K562 (cell line): ENCODE measurements at regions not wholly inside any gene's neighbourhood (a gene's known extent, or its start where the extent isn't known, plus 50 kb on each side); places are given as distances from the start of the nearest gene placed in this dataset.
"Not testable (repeated sequence)": the region's sequence is repeated elsewhere in the genome, so short reads cannot be mapped to it uniquely, and the experiment has no call there.

Experiments
- ATAC-seq: fragments of 200-7000 bp; cut with Tn5 transposase; 3 replicates; pipeline ENCODE4 v1.9.1; 2020; ENCODE audit warnings: moderate library complexity
- BruUV-seq: library from RNA; stranded (reverse); fragments of 400-500 nt; replicated peaks from 2 replicates; lab custom pipeline; 2021; lab: Mats Ljungman, UMichigan
- CTCF ChIA-PET: fragments of 300-600 bp; formaldehyde crosslinking; extraction: SDS; loops from one replicate; lab custom pipeline; 2021; ENCODE audit warnings: low intra/inter-chr PET ratio; lab: Yijun Ruan, JAX
- POLR2A ChIA-PET: fragments of 300-600, 350-650 bp; sonication (Branson Sonifier 250); formaldehyde crosslinking; extraction: SDS; loops from one replicate; lab custom pipeline; 2021; ENCODE audit warnings: antibody characterized with exemption, inconsistent platforms; lab: Yijun Ruan, JAX
- DNase-seq, 4 experiments: peaks; one replicate each; pipeline versions ENCODE4 v3.0.0 to v3.0.0-alpha.2; 2011 to 2018; ENCODE audit warnings: low spot score in 3 of 4, mixed read lengths in 3 of 4; ENCODE audit errors: extremely low read depth in 1 of 4
- FAIRE-seq: peaks from 2 replicates; lab custom pipeline; 2011; peaks lifted over from hg19 to GRCh38; lab: Jason Lieb, UNC
- H2AFZ ChIP-seq: 2 replicates; pipeline ENCODE4 v1.6.0; 2011; ENCODE audit warnings: low read depth, low read length, control low read depth, inconsistent platforms
- H3K27ac ChIP-seq: fragments of 200-600 bp; 3 replicates; pipeline ENCODE4 v1.8.0; 2011; ENCODE audit warnings: low read depth, mild to moderate bottlenecking, control low read depth, inconsistent platforms, low read length, moderate library complexity, mixed read lengths; ENCODE audit errors: extremely low read depth
- H3K27me3 ChIP-seq, 2 experiments: fragments of 300-600 bp in 1 of 2; 2 replicates in 1 of 2; 3 replicates in 1 of 2; pipeline versions ENCODE4 v1.6.0 to v1.8.0; 2011; ENCODE audit warnings: inconsistent platforms in 2 of 2, low read length in 2 of 2, mild to moderate bottlenecking in 1 of 2, mixed read lengths in 1 of 2, moderate library complexity in 1 of 2; ENCODE audit not compliant: control insufficient read depth in 2 of 2, insufficient read depth in 2 of 2
- H3K36me3 ChIP-seq: fragments of 300-600 bp; 3 replicates; pipeline ENCODE4 v1.8.0; 2011; ENCODE audit warnings: mild to moderate bottlenecking, low read length, inconsistent platforms; ENCODE audit not compliant: control insufficient read depth, insufficient read depth
- H3K4me1 ChIP-seq, 2 experiments: fragments of 200-600 bp in 1 of 2; replicated peaks in 1 of 2; 2 replicates in 1 of 2; 3 replicates in 1 of 2; pipeline versions ENCODE4 v1.5.1 to v1.8.0; 2011; ENCODE audit warnings: inconsistent platforms in 2 of 2, low read length in 2 of 2, mild to moderate bottlenecking in 1 of 2, mixed read lengths in 1 of 2, moderate library complexity in 1 of 2; ENCODE audit not compliant: control insufficient read depth in 2 of 2, insufficient read depth in 2 of 2
- H3K4me2 ChIP-seq: 2 replicates; pipeline ENCODE4 v1.6.1; 2011; ENCODE audit warnings: low read length, control low read depth, inconsistent platforms, mixed read lengths; ENCODE audit not compliant: insufficient read depth
- H3K4me3 ChIP-seq: fragments of 200-600 bp; sonication (generic), shearing (Covaris generic); 2 replicates; pipeline ENCODE4 v1.5.1; 2016; ENCODE audit warnings: control low read depth, inconsistent platforms
- H3K79me2 ChIP-seq: fragments of 200-600 bp; 3 replicates; pipeline ENCODE4 v1.8.0; 2011; ENCODE audit warnings: low read length, inconsistent platforms; ENCODE audit not compliant: control insufficient read depth, insufficient read depth
- H3K9ac ChIP-seq, 2 experiments: 2 replicates each; pipeline versions ENCODE4 v1.6.0 to v1.6.1; 2011; ENCODE audit warnings: low read depth in 2 of 2, low read length in 2 of 2, control low read depth in 1 of 2, inconsistent platforms in 1 of 2, mild to moderate bottlenecking in 1 of 2, mixed read lengths in 1 of 2; ENCODE audit not compliant: insufficient read depth in 1 of 2
- H3K9me1 ChIP-seq: one replicate; pipeline ENCODE4 v1.6.0; 2011; ENCODE audit warnings: inconsistent platforms, mild to moderate bottlenecking, low read length, moderate library complexity; ENCODE audit not compliant: control insufficient read depth, insufficient read depth
- H3K9me3 ChIP-seq: replicated peaks from 2 replicates; pipeline ENCODE4 v1.5.1; 2011; ENCODE audit warnings: low read depth, low read length, inconsistent platforms; ENCODE audit not compliant: control insufficient read depth, insufficient read depth
- H4K20me1 ChIP-seq: replicated peaks from 2 replicates; pipeline ENCODE4 v1.6.1; 2011; ENCODE audit warnings: low read length, inconsistent platforms, mixed read lengths; ENCODE audit not compliant: control insufficient read depth, insufficient read depth
- EZH2 ChIP-seq: IDR thresholded peaks from 2 replicates; pipeline ENCODE4 v1.6.1; 2012; ENCODE audit warnings: low read depth, mild to moderate bottlenecking, inconsistent platforms, low read length, borderline replicate concordance
- FIP1L1 ChIP-seq: fragments of 200-400 bp; formaldehyde crosslinking; IDR thresholded peaks from 2 replicates; pipeline ENCODE4 v1.6.1; 2018; ENCODE audit warnings: mild to moderate bottlenecking, low read depth, low read length; ENCODE audit not compliant: poor library complexity, severe bottlenecking
- MED1 ChIP-seq: sonication (generic); formaldehyde crosslinking; IDR thresholded peaks from 2 replicates; pipeline ENCODE4 v1.8.1; 2023; ENCODE audit warnings: missing genetic modification reagents, borderline replicate concordance
- OTX1 ChIP-seq: fragments of 450-650 bp; formaldehyde crosslinking; IDR thresholded peaks from 2 replicates; pipeline ENCODE4 v1.4.0; 2022; ENCODE audit warnings: mild to moderate bottlenecking
- ZNF253 ChIP-seq: fragments of 250-450 bp; sonication (Bioruptor Pico); conservative IDR thresholded peaks from 2 replicates; pipeline ENCODE4 v1.6.1; 2021; ENCODE audit warnings: mild to moderate bottlenecking
- ZNF436 ChIP-seq: fragments of 250-450, 450-650 bp; sonication (Bioruptor Pico); formaldehyde crosslinking; IDR thresholded peaks from 2 replicates; pipeline ENCODE4 v1.7.0; 2020; ENCODE audit warnings: mild to moderate bottlenecking
- WGBS: fragments of 100-300 bp; shearing (Covaris generic); methylation state at CpG from one replicate; pipeline ENCODE4 v1.1.6; 2016; ENCODE audit warnings: low coverage, mixed read lengths; ENCODE audit not compliant: insufficient coverage; ENCODE audit errors: missing lambda C conversion rate; 5-methylcytosine and 5-hydroxymethylcytosine counted together
- in situ Hi-C: fragments of 300-500 bp; cut with MboI; formaldehyde crosslinking; loops from 4 replicates; pipeline ENCODE4 v1.15.0; 2018; ENCODE audit warnings: inconsistent platforms, mixed read lengths
- intact Hi-C: fragments of 100-400 bp; cut with micrococcal nuclease; formaldehyde crosslinking; loops from 2 replicates; pipeline ENCODE4 v1.14.2; 2022
- TF ChIP-seq, protein P1 (sequence below): fragments of 450-650 bp; IDR thresholded peaks from 2 replicates; pipeline ENCODE4 v1.6.1; 2018; ENCODE audit not compliant: partially characterized antibody
- TF ChIP-seq, protein P2 (sequence below): sonication (generic); formaldehyde crosslinking; IDR thresholded peaks from 2 replicates; pipeline ENCODE4 v1.8.1; 2023; ENCODE audit warnings: missing genetic modification reagents, mild to moderate bottlenecking, borderline replicate concordance

- no peak overlapping the region for H3K9ac ChIP-seq
- ChIA-PET CTCF (no interaction called here), POLR2A (no interaction called here)
- no peak overlapping the region for H3K4me3 ChIP-seq
- no peak overlapping the region for H3K27ac ChIP-seq
- TF ChIP-seq ZNF253 (no peak), OTX1 (CRISPR knock-in tag) (no peak), EZH2 (no peak), FIP1L1 (no peak), ZNF436 (no peak), MED1 (no peak)
- TF ChIP-seq, protein P1, sequence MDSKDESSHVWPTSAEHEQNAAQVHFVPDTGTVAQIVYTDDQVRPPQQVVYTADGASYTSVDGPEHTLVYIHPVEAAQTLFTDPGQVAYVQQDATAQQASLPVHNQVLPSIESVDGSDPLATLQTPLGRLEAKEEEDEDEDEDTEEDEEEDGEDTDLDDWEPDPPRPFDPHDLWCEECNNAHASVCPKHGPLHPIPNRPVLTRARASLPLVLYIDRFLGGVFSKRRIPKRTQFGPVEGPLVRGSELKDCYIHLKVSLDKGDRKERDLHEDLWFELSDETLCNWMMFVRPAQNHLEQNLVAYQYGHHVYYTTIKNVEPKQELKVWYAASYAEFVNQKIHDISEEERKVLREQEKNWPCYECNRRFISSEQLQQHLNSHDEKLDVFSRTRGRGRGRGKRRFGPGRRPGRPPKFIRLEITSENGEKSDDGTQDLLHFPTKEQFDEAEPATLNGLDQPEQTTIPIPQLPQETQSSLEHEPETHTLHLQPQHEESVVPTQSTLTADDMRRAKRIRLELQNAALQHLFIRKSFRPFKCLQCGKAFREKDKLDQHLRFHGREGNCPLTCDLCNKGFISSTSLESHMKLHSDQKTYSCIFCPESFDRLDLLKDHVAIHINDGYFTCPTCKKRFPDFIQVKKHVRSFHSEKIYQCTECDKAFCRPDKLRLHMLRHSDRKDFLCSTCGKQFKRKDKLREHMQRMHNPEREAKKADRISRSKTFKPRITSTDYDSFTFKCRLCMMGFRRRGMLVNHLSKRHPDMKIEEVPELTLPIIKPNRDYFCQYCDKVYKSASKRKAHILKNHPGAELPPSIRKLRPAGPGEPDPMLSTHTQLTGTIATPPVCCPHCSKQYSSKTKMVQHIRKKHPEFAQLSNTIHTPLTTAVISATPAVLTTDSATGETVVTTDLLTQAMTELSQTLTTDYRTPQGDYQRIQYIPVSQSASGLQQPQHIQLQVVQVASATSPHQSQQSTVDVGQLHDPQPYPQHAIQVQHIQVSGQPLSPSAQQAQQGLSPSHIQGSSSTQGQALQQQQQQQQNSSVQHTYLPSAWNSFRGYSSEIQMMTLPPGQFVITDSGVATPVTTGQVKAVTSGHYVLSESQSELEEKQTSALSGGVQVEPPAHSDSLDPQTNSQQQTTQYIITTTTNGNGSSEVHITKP, result no peak
- TF ChIP-seq, protein P2, sequence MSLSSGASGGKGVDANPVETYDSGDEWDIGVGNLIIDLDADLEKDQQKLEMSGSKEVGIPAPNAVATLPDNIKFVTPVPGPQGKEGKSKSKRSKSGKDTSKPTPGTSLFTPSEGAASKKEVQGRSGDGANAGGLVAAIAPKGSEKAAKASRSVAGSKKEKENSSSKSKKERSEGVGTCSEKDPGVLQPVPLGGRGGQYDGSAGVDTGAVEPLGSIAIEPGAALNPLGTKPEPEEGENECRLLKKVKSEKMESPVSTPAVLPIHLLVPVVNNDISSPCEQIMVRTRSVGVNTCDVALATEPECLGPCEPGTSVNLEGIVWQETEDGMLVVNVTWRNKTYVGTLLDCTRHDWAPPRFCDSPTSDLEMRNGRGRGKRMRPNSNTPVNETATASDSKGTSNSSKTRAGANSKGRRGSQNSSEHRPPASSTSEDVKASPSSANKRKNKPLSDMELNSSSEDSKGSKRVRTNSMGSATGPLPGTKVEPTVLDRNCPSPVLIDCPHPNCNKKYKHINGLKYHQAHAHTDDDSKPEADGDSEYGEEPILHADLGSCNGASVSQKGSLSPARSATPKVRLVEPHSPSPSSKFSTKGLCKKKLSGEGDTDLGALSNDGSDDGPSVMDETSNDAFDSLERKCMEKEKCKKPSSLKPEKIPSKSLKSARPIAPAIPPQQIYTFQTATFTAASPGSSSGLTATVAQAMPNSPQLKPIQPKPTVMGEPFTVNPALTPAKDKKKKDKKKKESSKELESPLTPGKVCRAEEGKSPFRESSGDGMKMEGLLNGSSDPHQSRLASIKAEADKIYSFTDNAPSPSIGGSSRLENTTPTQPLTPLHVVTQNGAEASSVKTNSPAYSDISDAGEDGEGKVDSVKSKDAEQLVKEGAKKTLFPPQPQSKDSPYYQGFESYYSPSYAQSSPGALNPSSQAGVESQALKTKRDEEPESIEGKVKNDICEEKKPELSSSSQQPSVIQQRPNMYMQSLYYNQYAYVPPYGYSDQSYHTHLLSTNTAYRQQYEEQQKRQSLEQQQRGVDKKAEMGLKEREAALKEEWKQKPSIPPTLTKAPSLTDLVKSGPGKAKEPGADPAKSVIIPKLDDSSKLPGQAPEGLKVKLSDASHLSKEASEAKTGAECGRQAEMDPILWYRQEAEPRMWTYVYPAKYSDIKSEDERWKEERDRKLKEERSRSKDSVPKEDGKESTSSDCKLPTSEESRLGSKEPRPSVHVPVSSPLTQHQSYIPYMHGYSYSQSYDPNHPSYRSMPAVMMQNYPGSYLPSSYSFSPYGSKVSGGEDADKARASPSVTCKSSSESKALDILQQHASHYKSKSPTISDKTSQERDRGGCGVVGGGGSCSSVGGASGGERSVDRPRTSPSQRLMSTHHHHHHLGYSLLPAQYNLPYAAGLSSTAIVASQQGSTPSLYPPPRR, result no peak
- no peaks in the 10 kb centered on the region for H3K27me3 ChIP-seq
- no peak overlapping the region for H2AFZ ChIP-seq
- WGBS, result 24% methylated on average over 2 of the region's 2 CpGs
- BruUV-seq, result no TSS peak
- intact Hi-C loops, result no loop called here
- no peaks in the 10 kb centered on the region for H3K9me1 ChIP-seq
- H3K4me2 ChIP-seq, result no peak overlapping the region
- H4K20me1 ChIP-seq, result no peaks in the 10 kb centered on the region
- ATAC-seq (no peak), FAIRE-seq (no peak), DNase-seq (no peak)
- no peaks in the 10 kb centered on the region for H3K79me2 ChIP-seq
- H3K9me3 ChIP-seq, result no peaks in the 10 kb centered on the region
- in situ Hi-C loops, result no loop called here
- H3K36me3 ChIP-seq, result no peaks in the 10 kb centered on the region
- no peaks in the 10 kb centered on the region for H3K4me1 ChIP-seq
Measured at GRCh38 chr7:17415955-17416354, 117.5 kb downstream of the AHR start.

- H3K36me3 ChIP-seq, H2AFZ ChIP-seq, in situ Hi-C loops, CTCF ChIA-PET, H3K9me1 ChIP-seq, FAIRE-seq, H3K27ac ChIP-seq, H3K4me1 ChIP-seq, H3K4me3 ChIP-seq, H3K9ac ChIP-seq, H4K20me1 ChIP-seq, H3K79me2 ChIP-seq, H3K9me3 ChIP-seq, DNase-seq, BruUV-seq, intact Hi-C loops, H3K4me2 ChIP-seq, H3K27me3 ChIP-seq, POLR2A ChIA-PET, ATAC-seq: not testable (repeated sequence)
- under 1% methylated on average over 7 of the region's 7 CpGs for WGBS
Measured at GRCh38 chr7:17420308-17421015, 122.0 kb downstream of the AHR start.
